Activated gamma-delta T cell (primary cell): ENCODE measurements at regions not wholly inside any gene's neighbourhood (a gene's known extent, or its start where the extent isn't known, plus 50 kb on each side); places are given as distances from the start of the nearest gene placed in this dataset.
"Not testable (repeated sequence)": the region's sequence is repeated elsewhere in the genome, so short reads cannot be mapped to it uniquely, and the experiment has no call there.

ENCODE experiments used
- DNase-seq: peaks from one replicate; lab custom pipeline; 2025; lab: John Stamatoyannopoulos, UW

DNA sequence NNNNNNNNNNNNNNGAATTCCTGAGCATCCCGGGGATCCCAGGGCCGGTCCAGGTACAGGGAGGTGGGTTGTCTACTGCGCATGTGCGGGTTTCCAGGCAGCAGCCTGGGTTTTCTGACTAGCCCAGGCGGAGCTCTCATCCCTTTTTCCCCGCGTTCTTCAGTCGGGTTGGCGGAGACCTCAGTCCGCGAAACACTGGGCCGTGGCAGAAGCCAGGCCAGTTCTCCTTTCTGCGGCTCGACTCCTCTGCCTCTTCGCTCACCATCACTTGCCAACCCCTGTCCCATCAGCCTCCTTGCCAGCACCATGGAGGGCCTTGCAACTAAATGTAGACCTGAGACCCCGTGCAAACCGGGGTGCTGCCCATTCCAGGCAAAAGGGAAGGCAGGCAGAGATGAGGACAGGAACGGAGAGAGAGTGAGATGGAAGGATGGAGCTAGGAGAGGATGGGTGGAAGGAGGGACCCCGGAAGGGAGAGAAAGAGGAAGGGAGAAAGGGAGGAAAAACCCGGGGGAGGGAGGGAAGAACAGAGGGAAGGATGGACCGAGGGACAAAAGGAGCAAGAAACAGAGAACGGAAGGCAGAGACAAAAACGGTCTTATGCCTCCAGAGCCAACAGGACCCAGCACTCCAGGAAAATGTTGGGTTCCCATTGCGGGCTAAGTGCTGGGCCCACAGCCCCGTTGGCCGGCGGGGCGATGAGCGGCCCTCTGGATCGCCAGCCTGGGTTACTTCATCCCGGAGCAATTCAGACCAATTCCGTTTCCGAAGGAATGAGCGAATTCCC is 445.4 kb upstream of the DEFB115 start:
- no peak for DNase-seq

DNA sequence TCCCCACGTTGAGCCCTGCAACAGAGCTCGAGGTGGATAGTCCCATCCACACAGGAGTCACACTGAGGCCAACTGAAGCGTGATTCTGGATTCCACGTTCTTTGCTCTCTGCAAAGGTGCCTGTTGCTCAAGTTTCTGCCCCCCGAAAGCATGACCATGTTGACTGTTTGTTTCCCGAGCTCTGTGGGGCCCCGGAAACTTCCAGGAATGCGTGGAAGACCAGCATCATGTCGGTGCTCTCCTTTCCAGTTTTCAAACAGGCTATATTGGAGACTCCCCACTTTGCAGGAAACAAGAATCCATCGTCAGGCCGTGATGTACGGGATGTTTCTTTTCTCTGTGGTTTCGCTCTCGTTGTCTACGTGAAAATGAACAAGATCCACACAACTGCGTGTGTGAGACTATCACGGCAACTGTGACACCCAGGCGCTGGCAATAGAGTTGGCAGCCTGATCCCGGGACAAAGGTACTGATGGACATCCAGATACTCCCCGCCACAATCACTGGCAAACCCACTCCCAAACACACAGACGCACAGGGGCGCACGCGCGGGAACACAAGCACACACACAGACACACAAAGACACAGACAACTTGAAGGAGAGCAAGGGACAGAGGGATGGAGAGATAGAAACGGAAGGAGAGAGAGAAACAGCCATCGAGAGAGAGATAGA is 444.6 kb upstream of the DEFB115 start:
- no peak for DNase-seq

DNA sequence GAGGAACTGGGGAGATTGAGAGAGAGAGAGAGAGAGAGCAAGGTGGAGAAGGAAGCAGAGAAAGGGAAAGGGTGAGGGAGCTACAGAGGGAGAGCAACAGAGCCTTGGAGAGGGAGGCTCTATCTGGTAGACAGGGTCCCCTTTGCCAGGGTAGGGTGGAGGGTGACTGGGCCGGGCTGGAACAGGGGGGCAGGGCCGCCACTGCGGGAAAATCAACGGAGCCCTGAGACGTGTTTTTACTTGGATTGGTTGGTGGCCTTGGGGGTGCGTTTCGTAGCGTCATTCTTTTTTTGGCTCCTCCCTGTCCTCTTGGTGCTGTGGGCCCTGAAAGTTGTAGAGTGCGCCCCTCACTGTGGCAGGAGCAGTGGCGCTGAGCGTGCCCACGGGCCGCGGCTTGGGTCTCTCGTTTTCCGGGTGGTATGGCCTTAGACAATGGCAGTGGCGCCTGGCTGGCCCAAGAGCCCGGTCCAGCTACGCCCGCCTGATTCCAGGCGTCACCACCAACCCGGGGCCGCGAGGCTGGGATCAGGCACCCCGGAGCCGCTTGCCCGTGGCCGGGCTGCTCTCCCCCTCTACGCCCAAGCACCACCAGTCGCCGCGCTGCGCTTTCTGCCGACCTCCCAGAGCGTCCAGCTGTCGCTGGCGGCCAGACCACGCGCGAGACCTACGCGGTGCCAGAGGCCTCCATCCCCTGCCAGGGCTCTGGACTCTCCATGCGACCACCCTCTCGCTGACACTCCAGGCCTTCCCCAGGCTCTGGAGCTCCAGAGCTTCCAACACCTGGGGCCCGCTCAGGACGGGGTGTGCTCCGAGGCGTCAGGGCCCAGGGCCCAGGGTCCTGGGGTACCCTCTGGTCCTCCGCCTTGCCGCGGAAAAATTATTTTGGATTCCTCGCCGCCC is 443.8 kb upstream of the DEFB115 start:
- peak; percentile 22 for DNase-seq

DNA sequence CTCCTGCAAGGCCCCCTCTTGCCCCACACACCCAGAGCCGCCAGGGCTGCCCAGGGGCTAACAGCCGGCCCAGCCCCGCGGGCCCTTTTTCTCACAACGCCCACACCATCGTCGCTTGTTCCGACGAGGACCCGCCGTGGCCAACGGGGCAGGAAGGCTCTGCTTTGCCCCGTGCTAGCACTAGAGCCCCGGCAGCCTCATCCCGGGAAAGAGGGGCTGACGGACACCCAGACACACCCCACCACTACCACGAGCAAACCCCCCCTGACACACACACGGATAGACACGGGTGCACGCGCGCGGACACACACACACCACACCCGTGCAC is 443.2 kb upstream of the DEFB115 start:
- peak; percentile 15 for DNase-seq

DNA sequence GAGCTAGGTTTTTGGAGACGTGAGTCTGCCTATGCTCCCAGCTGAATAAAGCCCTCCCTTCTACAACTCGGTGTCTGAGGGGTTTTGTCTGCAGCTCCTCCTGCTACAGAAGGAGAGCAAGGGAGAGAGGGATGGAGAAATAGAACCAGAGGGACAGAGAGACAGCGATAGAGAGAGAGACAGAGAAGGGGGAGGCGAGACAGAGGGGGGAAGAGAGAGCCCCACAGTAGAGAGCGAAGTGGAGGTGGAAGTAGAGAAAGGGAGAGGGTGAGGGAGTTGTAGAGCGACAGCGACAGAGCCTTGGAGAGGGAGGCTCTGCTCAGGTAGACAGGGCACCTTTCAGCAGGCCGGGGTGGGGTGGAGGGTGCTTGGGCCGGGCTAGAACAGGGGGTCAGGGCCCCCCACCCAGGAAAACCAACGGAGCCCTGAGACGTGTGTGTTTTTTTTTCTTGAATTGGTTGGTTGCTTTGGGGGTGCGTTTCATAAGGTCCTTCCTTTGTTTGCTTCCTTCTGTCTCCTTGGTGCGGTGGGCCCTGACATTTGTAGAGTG is 442.4 kb upstream of the DEFB115 start:
- DNase-seq, result not testable (repeated sequence)

DNA sequence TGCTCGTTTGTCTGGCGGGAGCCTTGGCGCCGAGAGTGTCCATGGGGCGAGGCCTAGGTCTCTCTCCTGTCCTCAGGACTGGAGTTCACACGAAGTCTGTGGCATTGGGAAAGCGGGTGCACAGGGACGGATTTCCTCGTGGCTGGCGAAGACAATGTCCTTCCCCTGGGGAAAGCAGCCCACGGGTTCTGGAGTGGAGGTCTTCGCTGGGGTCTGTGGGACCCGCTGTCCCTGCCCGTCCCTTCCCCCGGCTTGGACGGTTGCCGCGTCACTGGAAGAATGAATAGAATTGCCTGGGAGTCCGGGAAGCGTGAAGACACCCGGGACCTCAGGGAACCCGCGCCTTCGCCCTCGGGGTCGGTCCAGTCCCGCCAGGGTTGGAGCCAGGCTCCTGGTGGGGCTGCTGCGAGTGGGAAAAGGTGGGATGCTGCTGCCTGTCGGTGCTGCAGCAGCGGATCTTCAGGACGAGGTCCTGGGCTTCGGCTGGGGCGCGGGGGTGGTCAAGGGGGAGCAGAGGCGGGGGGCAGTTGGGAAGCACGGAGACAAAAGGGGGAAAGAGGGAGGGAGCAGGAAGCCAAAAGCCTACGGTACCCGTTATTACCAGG is 441.8 kb upstream of the DEFB115 start:
- DNase-seq, result peak; percentile 14

DNA sequence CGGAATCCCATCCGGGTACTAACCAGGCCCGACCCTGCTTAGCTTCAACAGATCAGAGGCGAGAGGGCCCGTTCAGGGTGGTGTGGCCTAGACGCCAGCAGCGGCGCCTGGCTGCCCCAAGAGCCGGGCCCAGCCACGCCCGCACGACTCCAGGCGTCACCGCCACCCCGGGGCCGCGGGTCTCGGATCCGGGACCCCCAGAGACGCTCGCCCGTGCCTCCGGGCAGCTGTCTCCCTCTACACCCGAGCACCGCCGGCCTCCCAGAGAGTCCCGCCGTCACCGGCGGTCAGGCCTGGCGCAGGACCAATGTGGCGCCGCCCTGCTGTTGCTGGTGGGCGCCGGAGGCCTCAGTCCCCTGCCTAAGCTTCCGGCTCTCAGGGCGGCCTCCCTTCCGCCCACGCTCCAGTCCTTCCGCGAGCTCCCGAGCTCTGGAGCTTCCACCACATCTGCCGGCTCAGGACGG is 441.2 kb upstream of the DEFB115 start:
- peak; percentile 22 for DNase-seq

DNA sequence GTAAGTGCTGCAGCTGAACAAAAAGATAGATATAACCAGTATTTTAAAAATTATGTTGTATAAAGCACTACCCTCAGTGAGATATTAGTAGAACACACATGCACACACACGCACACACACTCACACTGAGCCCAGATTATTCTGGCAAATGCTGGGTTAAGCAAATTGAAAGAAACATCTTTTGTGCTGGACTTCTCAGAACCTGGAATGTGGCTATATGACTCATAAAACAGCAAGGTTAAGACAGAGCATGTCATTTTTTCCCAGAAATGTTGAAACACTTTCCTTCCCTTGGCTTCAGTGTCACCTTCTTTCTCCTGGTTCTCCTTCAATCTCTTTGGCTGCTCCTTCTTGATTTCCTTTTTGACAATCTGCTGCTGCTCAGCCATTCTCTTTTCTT is 435.8 kb upstream of the DEFB115 start:
- not testable (repeated sequence) for DNase-seq

DNA sequence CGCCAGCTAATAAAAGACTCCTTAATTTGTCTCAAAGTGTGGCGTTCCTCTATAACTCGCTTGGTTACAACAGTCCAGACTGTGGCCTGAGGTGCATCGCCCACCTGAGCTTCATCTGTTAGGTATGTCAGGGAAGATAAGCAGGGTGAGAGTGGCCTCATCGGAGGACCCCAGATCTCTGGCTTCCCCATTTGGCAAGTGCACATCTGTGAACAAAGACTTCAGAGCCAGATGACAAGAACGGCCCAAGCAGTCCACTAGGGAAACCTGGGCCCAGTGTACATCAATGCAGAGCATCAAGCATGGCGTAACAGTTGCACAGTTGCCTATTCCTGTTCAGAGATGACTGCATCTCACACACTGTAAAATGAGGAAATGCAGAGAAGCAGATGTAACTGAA is 432.8 kb upstream of the DEFB115 start:
- DNase-seq, result not testable (repeated sequence)

DNA sequence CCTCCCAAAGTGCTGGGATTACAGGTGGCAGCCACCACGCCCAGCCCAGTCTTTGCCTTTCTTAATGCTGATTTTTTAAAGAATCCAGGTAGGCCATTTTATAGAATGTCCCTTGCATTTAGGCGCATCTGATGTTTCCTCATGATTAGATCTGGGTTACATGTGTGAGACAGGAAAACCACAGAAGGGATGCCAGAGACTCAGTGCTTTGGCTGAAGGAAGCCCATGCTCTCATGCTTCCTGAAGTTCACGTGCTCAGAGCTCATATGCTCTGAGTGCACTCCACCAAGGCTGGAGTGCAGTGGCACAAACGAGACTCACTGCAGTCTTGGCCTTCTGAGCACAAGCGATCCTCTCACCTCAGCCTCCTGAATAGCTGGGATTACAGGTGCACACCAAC is 411.5 kb upstream of the DEFB115 start:
- not testable (repeated sequence) for DNase-seq

DNA sequence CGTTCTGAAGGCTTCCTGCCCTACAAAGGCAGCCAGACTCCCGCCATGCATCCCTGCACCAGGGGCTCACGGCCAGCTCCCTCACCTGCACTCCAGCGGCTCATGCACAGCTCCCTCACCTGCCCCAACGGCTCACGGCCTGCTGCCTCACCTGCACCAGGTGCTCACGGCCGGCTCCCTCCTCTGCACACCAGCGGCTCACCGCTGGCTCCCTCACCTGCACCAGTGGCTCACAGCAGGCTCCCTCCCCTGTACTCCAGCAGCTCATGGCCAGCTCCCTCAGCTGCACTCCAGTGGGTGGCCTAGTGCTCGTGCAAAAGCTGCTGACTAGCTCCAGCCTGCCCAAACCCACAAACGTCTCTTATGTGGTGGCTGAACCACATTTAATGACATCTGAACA is 389.2 kb upstream of the DEFB115 start:
- DNase-seq, result not testable (repeated sequence)

DNA sequence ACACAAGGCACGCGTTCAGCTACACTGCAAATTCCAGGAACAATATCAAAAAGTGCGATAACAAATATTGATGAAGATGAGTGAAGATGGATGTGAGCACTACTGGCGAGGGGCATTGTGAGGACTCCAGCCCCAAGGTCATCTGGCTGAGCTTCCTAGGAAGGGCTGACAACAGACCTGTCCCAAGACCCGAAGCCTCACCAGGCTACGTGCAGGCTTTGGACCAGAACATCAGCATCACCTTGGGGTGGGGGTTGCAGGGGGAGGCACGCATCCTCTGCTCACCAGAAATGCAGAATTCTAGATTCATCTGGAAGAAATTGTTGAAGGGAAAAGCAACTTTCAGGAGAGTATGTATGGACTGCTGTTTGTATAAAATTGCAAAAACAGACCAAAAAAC is 386.3 kb upstream of the DEFB115 start:
- DNase-seq, result not testable (repeated sequence)

DNA sequence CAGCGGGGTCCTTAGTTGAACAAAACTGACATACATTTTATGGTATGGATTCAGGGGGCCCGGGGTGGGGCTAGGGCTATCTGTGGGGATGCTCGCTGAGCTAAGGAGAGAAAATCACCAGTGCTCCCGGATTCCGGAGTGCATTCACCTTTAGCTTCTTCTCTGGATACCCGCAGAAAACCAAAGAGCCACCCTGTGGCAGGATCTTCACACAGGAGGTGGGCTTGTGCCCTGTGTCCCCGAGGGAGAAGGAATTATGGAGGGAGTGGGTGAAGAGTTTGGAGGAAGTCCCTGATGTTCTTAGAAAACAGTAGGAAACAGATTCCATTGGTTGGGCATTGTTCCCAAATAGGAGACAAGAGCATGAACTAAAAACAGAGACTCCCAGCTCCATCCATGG is 385.2 kb upstream of the DEFB115 start:
- DNase-seq, result not testable (repeated sequence)

DNA sequence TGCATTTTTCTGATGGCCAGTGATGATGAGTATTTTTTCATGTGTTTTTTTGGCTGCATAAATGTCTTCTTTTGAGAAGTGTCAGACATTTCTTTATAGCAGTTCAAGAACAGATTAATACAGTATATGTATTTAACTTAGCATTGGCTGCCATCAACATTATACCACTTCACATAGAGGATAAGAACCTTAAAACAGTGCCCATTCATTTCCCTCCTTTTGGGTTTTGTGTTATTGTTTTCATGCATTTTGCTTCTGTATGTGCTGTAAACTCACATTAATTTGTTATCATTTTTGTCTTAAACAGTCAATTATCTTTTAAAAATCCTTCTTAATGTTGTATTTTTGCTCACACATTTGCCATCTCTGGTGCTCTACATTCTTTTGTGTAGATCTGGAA is 381.6 kb upstream of the DEFB115 start:
- DNase-seq, result not testable (repeated sequence)

DNA sequence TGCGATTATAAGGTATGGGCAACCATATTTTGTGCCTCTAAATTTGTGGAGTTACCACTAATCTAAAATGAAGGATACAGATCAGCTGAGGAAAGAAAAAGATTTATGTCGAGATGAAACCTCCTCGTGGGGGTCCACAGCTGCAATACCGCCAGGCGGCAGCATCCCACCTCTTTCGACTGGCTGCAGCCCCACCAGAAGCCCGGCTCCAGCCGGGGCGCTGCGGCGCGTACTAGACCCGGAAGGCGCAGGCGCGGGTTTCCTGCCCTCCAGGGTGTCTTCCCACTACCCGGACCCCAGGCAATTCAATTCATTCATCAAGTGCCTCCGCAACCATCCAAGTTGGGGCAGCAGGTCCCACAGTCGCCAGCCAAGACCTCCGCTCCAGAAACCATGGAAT is 366.1 kb upstream of the DEFB115 start:
- DNase-seq, result not testable (repeated sequence)

DNA sequence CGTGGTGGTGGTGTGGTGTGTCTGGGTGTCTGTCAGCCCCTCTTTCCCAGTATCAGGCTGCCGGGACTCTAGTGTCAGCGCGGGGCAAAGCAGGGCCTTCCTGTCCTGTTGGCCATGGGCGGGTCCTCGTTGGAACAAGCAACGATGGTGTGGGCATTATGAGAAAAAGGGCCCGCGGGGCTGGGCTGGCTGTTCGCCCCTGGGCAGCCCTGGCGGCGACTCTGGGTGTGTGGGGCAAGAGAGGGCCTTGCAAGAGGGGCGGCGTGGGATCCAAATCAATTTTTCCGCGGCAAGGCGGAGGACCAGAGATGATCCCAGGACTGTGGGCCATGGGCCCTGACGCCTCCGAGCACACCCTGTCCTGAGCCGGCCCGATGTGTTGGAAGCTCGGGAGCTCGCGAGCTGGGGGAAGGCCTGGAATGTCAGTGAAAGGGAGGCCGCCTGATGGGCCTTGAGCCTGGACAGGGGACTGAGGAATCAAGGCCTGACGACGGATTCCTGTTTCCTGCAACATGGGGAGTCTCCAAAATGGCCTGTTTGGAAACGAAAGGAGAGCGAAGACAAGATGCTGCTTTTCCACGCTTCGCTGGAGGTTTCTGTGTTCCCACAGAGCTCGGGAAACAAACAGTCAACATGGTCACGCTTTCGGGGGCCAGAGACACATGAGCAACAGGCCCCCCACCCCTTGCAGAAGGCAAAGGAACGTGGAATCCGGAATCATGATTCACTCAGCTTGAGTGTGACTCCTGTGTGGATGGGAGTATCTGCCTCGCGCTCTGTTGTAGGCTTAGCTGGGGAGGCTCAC is 364.7 kb upstream of the DEFB115 start:
- no peak for DNase-seq

DNA sequence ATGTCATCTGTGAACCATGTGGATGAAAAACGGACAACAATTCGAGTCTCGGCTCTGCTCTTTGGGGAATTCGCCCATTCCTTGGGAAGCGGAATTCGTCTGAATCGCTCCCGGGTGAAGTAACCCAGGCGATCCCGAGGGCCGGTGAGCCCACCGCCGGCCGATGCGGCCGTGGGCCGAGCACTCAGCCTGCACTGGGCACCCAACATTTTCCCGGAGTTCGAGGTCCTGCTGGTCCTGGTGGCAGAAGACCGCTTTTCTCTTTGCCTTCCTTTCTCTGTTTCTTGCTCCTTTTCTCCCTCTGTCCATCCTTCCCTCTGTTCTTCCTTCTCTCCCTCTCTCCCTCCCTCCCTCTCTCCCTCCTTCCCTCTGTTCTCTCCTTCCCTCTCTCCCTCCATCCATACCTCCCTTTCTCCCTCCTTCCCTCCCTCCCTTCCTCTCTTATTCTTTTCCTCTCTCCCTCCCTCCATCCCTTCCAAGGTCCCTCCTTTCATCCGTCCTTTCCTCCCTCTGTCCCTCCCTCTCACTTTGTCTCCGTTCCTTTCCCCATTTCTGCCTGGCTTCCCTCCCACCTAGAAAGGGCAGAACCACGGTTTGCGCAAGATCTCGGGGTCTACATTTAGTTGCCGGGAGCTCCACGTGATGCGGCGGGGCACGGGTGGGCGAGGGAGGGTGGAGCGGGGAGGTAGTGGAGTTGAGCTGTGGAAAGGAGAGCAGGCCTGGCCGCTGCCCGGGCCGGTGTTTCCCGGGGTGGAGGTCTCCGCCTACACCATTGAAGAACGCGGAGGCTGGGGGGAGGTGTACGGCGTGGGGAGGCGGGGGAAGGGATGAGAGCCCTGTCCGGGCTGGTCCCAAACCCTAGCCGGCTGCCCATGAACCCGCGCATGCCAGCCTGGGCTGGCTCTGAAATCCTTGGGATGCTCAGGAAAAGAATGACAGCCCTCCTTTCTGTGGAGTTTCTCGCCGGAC is 363.8 kb upstream of the DEFB115 start:
- DNase-seq, result not testable (repeated sequence)

DNA sequence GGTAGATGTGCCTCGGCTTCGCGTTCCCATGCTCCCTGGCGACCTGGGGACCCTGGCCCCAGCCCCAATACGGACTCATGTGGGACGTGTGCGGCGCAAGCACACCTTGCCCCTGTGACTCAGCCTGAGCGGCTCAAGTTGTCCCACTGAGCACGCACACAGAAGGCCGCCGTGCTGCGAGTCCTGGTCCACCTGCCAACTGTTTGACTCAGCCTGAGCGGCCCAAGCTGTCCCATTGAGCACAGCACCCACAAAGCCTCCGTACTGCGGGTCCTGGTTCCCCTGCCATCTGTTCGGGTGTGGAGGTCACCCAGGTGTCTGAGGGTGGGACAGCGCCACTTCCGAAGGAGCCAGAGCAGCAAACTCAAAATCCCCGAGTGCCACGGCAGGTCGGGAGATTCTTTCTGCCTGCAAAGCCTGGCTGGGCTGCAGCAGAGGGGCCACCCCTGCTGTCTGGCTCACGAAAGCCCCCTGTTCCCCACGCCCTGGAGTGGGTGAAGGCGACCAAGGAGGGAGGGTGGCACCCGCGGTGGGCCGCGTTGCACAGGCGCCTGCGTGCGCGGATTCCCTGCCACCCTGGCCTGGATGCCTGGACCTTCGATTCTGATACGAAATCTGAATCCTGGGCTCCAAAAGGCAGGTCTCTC is 362.6 kb upstream of the DEFB115 start:
- not testable (repeated sequence) for DNase-seq

DNA sequence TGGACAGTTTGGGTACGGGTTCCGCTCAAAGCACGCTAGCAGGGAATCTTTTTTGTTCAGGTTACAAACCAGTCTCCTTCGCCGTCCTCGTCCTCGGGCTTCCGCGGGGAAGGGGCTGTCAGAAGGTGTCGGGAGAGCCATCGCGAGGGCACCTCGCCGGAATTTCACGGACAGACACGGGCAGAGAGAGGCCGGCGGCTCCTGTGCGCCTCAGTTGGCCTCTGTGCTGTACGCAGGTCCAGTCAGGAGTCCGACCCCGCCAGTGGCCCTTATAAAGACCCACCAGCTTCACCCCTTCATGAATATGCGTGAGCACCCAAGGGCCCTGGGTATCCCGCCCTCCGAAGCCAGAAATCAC is 362.1 kb upstream of the DEFB115 start:
- DNase-seq, result not testable (repeated sequence)
